GM21360 (cell line): ENCODE measurements at regions not wholly inside any gene's neighbourhood (a gene's known extent, or its start where the extent isn't known, plus 50 kb on each side); places are given as distances from the start of the nearest gene placed in this dataset.

Experiments used
- ATAC-seq: cut with Tn5 transposase; IDR thresholded peaks from one replicate; pipeline ENCODE4 v1.9.1; 2021; ENCODE audit warnings: mild to moderate bottlenecking, moderate library complexity; ENCODE audit not compliant: unreplicated experiment

GRCh38 chr6:153898360-153899059 is 140.5 kb upstream of the OPRM1 start:
- ATAC-seq = no peak

- no peak for ATAC-seq
Measured at GRCh38 chr6:153882411-153882810, 156.6 kb upstream of the OPRM1 start.

GRCh38 chr6:153873541-153873940 is 165.5 kb upstream of the OPRM1 start:
- no peak for ATAC-seq

GRCh38 chr6:153872946-153873345 is 166.1 kb upstream of the OPRM1 start:
- ATAC-seq = no peak

- ATAC-seq = no peak
Measured at GRCh38 chr6:153862927-153863326, 176.1 kb upstream of the OPRM1 start.

- no peak for ATAC-seq
Measured at GRCh38 chr6:153862139-153862538, 176.9 kb upstream of the OPRM1 start.

GRCh38 chr6:153858529-153858928 is 180.5 kb upstream of the OPRM1 start:
- ATAC-seq = no peak

- ATAC-seq = no peak
Measured at GRCh38 chr6:153856929-153857376, 182.1 kb upstream of the OPRM1 start.

- ATAC-seq = no peak
Measured at GRCh38 chr6:153852481-153852880, 186.6 kb upstream of the OPRM1 start.

GRCh38 chr6:153852034-153852433 is 187.0 kb upstream of the OPRM1 start:
- no peak for ATAC-seq

GRCh38 chr6:153849072-153849779 is 189.8 kb upstream of the OPRM1 start:
- no peak for ATAC-seq

GRCh38 chr6:153843420-153843819 is 195.6 kb upstream of the OPRM1 start:
- no peak for ATAC-seq

- ATAC-seq = no peak
Measured at GRCh38 chr6:153842491-153842890, 196.5 kb upstream of the OPRM1 start.

GRCh38 chr6:153840039-153840850 is 198.8 kb upstream of the OPRM1 start:
- ATAC-seq = no peak

GRCh38 chr6:153832543-153832942 is 206.5 kb upstream of the OPRM1 start:
- no peak for ATAC-seq

GRCh38 chr6:153831350-153832078 is 207.5 kb upstream of the OPRM1 start:
- no peak for ATAC-seq

- no peak for ATAC-seq
Measured at GRCh38 chr6:153817173-153817572, 221.9 kb upstream of the OPRM1 start.

GRCh38 chr6:153816366-153816765 is 222.7 kb upstream of the OPRM1 start:
- ATAC-seq = no peak

GRCh38 chr6:153814136-153814535 is 224.9 kb upstream of the OPRM1 start:
- no peak for ATAC-seq

- no peak for ATAC-seq
Measured at GRCh38 chr6:153804755-153805330, 234.2 kb upstream of the OPRM1 start.

GRCh38 chr6:153801917-153802316 is 237.1 kb upstream of the OPRM1 start:
- ATAC-seq = no peak
